OCI-LY7 (cell line): ENCODE measurements at regions not wholly inside any gene's neighbourhood (a gene's known extent, or its start where the extent isn't known, plus 50 kb on each side); places are given as distances from the start of the nearest gene placed in this dataset.

ENCODE experiments used
- BruUV-seq: library from RNA; stranded (reverse); fragments of 400-500 nt; replicated peaks from 2 replicates; lab custom pipeline; 2021; lab: Mats Ljungman, UMichigan
- CTCF ChIA-PET: fragments of 300-600 bp; sonication (Branson Sonifier 250); formaldehyde crosslinking; loops from one replicate; lab custom pipeline; 2022; ENCODE audit warnings: antibody characterized with exemption; ENCODE audit not compliant: unreplicated experiment; lab: Charles Lee
- POLR2A ChIA-PET: fragments of 300-600 bp; sonication (Branson Sonifier 250); formaldehyde crosslinking; loops from one replicate; lab custom pipeline; 2022; ENCODE audit warnings: antibody characterized with exemption; lab: Charles Lee
- DNase-seq: peaks from one replicate; pipeline ENCODE4 v3.0.0-alpha.2; 2015; ENCODE audit warnings: low spot score
- H2AFZ ChIP-seq: fragments of 200-600 bp; sonication (generic), shearing (Covaris generic); 2 replicates; pipeline ENCODE4 v1.6.1; 2014; ENCODE audit warnings: mild to moderate bottlenecking, antibody characterized with exemption, low read length, moderate library complexity
- H3K27ac ChIP-seq: fragments of 200-600 bp; sonication (generic); 2 replicates; pipeline ENCODE4 v1.5.1; 2014; ENCODE audit warnings: mixed run types, low read depth, mild to moderate bottlenecking, moderate library complexity, low read length, inconsistent platforms; ENCODE audit not compliant: poor library complexity, severe bottlenecking
- H3K36me3 ChIP-seq: fragments of 200-600 bp; sonication (generic); 2 replicates; pipeline ENCODE4 v1.6.1; 2014; ENCODE audit warnings: mild to moderate bottlenecking, antibody characterized with exemption, low read length, moderate library complexity, mixed read lengths; ENCODE audit not compliant: insufficient read depth
- H3K4me1 ChIP-seq: fragments of 200-600 bp; sonication (generic); 2 replicates; pipeline ENCODE4 v1.5.1; 2014; ENCODE audit warnings: mild to moderate bottlenecking, low read length; ENCODE audit not compliant: insufficient read depth, poor library complexity, severe bottlenecking
- H3K4me2 ChIP-seq: fragments of 200-600 bp; sonication (generic); 2 replicates; pipeline ENCODE4 v1.6.1; 2014; ENCODE audit warnings: mild to moderate bottlenecking, low read length
- H3K4me3 ChIP-seq: fragments of 200-600 bp; sonication (generic); 2 replicates; pipeline ENCODE4 v1.5.1; 2014; ENCODE audit warnings: mild to moderate bottlenecking, low read depth, low read length; ENCODE audit not compliant: poor library complexity, severe bottlenecking
- H3K79me2 ChIP-seq: fragments of 200-600 bp; sonication (generic); 2 replicates; pipeline ENCODE4 v1.6.1; 2016; ENCODE audit warnings: low read depth, mild to moderate bottlenecking, low read length, moderate library complexity, mixed read lengths; ENCODE audit not compliant: insufficient read depth
- H3K9me2 ChIP-seq: fragments of 200-600 bp; sonication (generic); 2 replicates; pipeline ENCODE4 v1.6.1; 2016; ENCODE audit warnings: mild to moderate bottlenecking, low read length, mixed read lengths; ENCODE audit not compliant: insufficient read depth
- H3K9me3 ChIP-seq: fragments of 200-600 bp; sonication (generic); 2 replicates; pipeline ENCODE4 v1.6.1; 2014; ENCODE audit warnings: mild to moderate bottlenecking, mixed run types, low read length, mixed read lengths
- H4K20me1 ChIP-seq: fragments of 200-600 bp; sonication (generic); 2 replicates; pipeline ENCODE4 v1.6.1; 2014; ENCODE audit warnings: mild to moderate bottlenecking, antibody characterized with exemption, low read length, moderate library complexity, mixed read lengths; ENCODE audit not compliant: insufficient read depth
- EZH2phosphoT487 ChIP-seq: fragments of 200-600 bp; sonication (generic); IDR thresholded peaks from 2 replicates; pipeline ENCODE4 v1.6.1; 2018; ENCODE audit warnings: low read depth, borderline replicate concordance, mild to moderate bottlenecking, mixed run types, antibody characterized with exemption, low read length, moderate library complexity, mixed read lengths
- intact Hi-C: fragments of 100-400 bp; cut with micrococcal nuclease; formaldehyde crosslinking; loops from one replicate; pipeline ENCODE4 v1.10.0; 2022; ENCODE audit not compliant: unreplicated experiment
- TF ChIP-seq, protein P1 (sequence below): fragments of 200-600 bp; sonication (generic); conservative IDR thresholded peaks from 2 replicates; pipeline ENCODE4 v1.5.1; 2014; ENCODE audit warnings: mild to moderate bottlenecking, antibody characterized with exemption, low read length, moderate library complexity, mixed read lengths

DNA sequence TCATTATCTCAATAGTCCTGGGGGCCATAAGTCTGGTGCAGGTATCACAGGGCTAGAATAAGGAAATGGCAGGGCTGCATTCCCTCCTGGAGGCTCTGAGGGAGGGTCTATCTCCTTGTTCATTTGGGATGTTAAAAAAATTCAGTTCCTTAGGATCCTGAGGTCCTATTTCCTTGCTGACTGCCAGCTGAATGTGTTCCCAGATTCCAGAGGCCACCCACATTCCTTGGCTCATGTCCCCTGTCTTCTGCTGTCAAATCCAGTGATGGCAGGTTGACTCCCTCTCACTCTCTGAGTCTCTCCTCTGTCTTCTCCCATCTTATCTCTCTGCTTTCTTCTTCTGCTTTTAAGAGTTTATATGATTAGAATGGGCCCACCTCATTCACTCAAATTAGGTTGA is 400.6 kb downstream of the PTPRU start:
- Histone ChIP-seq H3K27ac (no peak overlapping the region), H3K9me2 (no peaks in the 10 kb centered on the region), H3K36me3 (no peaks in the 10 kb centered on the region), H3K79me2 (no peaks in the 10 kb centered on the region), H2AFZ (no peak overlapping the region), H3K4me1 (peaks cover 7% of the 10 kb centered on the region), H3K9me3 (no peaks in the 10 kb centered on the region), H3K4me3 (no peak overlapping the region), H4K20me1 (no peaks in the 10 kb centered on the region), H3K4me2 (no peak overlapping the region)
- intact Hi-C loops = no loop called here
- no peak for DNase-seq
- TF ChIP-seq, protein P1, sequence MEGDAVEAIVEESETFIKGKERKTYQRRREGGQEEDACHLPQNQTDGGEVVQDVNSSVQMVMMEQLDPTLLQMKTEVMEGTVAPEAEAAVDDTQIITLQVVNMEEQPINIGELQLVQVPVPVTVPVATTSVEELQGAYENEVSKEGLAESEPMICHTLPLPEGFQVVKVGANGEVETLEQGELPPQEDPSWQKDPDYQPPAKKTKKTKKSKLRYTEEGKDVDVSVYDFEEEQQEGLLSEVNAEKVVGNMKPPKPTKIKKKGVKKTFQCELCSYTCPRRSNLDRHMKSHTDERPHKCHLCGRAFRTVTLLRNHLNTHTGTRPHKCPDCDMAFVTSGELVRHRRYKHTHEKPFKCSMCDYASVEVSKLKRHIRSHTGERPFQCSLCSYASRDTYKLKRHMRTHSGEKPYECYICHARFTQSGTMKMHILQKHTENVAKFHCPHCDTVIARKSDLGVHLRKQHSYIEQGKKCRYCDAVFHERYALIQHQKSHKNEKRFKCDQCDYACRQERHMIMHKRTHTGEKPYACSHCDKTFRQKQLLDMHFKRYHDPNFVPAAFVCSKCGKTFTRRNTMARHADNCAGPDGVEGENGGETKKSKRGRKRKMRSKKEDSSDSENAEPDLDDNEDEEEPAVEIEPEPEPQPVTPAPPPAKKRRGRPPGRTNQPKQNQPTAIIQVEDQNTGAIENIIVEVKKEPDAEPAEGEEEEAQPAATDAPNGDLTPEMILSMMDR = no peak
- TF ChIP-seq EZH2phosphoT487 = no peak
- no TSS peak for BruUV-seq
- CTCF ChIA-PET = no interaction called here
- POLR2A ChIA-PET = no interaction called here

DNA sequence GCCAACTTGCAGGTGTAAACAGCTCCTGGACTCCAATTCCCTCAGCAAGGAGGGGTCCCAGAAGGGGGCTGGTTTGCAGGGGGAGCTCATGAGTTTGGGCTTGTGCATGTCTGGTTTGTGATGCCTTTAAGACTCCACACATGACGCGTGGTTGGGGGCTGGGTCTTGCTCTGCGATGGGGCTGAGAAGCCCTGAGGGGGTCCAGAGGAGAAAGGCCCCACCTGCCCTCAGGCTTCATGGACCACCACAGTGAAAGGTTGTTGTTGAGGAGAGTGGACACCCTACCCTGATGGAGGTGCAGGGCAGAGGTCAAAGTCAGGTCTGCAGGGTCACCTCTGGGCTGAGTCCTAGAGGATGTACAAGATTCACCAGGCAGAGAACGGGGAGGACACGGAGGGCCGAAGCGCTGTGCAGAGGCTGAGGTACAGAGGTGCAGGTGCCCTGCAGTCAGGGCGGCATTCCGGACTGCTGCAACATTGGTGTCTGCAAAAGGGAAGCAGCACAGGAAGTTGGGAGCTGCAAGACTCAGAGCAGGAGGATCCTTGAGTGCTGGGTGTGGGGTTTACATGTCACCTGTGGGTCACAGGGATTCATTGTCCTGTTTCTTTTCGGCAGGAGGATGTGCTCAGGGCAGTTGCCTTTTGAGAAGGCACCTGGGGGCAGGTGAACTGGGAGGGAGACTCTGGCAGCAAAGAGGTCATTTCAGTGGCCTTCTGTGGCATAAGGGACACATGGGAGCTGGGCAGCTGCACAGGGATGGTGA is 399.4 kb downstream of the PTPRU start:
- Histone ChIP-seq H3K27ac (no peak overlapping the region), H4K20me1 (no peaks in the 10 kb centered on the region), H3K4me1 (peaks cover 6% of the 10 kb centered on the region), H3K79me2 (no peaks in the 10 kb centered on the region), H3K9me3 (no peaks in the 10 kb centered on the region), H3K36me3 (no peaks in the 10 kb centered on the region), H3K4me3 (no peak overlapping the region), H3K9me2 (no peaks in the 10 kb centered on the region), H2AFZ (no peak overlapping the region), H3K4me2 (no peak overlapping the region)
- no TSS peak for BruUV-seq
- TF ChIP-seq, protein P1 = no peak
- no peak for TF ChIP-seq EZH2phosphoT487
- ChIA-PET POLR2A (no interaction called here), CTCF (no interaction called here)
- no peak for DNase-seq
- intact Hi-C loops = no loop called here

DNA sequence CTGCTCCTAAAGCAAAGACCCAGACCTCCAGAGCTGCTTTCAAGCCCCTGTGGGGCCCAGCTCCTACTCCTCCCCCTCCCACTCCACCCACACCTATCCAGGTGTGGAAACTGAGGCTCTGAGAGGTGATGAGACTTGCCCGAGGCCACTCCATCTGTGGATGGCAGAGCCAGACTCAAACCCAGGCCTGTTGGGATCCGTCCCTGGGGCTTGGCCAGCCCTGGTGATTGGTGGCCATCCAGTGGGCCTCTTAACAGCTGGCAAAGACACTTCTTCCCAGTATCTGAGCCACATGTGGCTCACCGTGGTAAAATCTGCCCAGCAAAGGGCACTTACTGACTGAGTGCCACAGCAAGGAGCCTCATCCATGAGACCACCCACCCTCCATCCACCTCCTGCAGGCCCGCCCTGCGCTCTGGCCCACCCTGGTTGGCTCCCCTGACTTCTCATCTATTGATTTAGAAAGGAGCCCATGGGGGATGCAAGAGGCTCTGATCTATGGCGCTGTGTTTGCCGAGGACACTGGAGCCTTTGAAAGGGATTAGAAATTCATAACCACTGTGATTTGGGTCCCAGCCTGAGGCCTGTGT is 398.5 kb downstream of the PTPRU start:
- Histone ChIP-seq H3K4me3 (no peak overlapping the region), H3K79me2 (no peaks in the 10 kb centered on the region), H3K36me3 (no peaks in the 10 kb centered on the region), H4K20me1 (no peaks in the 10 kb centered on the region), H3K9me2 (no peaks in the 10 kb centered on the region), H3K4me2 (no peak overlapping the region), H3K4me1 (no peaks in the 10 kb centered on the region), H3K9me3 (no peaks in the 10 kb centered on the region), H3K27ac (no peak overlapping the region), H2AFZ (no peak overlapping the region)
- TF ChIP-seq EZH2phosphoT487 = no peak
- TF ChIP-seq, protein P1 = no peak
- ChIA-PET CTCF (no interaction called here), POLR2A (no interaction called here)
- no TSS peak for BruUV-seq
- intact Hi-C loops = no loop called here
- no peak for DNase-seq
